HCT116 (cell line): ENCODE measurements at regions not wholly inside any gene's neighbourhood (a gene's known extent, or its start where the extent isn't known, plus 50 kb on each side); places are given as distances from the start of the nearest gene placed in this dataset.

Experiments
- ATAC-seq: fragments of 200-7000 bp; cut with Tn5 transposase; 2 replicates; pipeline ENCODE4 v1.9.1; 2020; ENCODE audit warnings: mild to moderate bottlenecking, moderate library complexity
- BruUV-seq: library from RNA; stranded (reverse); fragments of 400-500 nt; replicated peaks from 2 replicates; lab custom pipeline; 2021; lab: Mats Ljungman, UMichigan
- CTCF ChIA-PET: fragments of 300-600 bp; sonication (Branson Sonifier 250); formaldehyde crosslinking; loops from one replicate; lab custom pipeline; 2021; ENCODE audit warnings: antibody characterized with exemption; lab: Charles Lee
- POLR2A ChIA-PET: fragments of 300-600, 350-600 bp; sonication (Branson Sonifier 250); formaldehyde crosslinking; loops from one replicate; lab custom pipeline; 2021; ENCODE audit warnings: antibody characterized with exemption; lab: Charles Lee
- RAD21 ChIA-PET, 2 experiments: fragments of 300-600 bp; sonication (Branson Sonifier 250); formaldehyde crosslinking; loops; one replicate each; lab custom pipeline; 2023; ENCODE audit warnings: low total read pairs in 2 of 2; ENCODE audit not compliant: uncharacterized antibody in 2 of 2, unreplicated experiment in 2 of 2, low non-redundant PET in 1 of 2; lab: Charles Lee
- DNase-seq: peaks from one replicate; pipeline ENCODE4 v3.0.0-alpha.2; 2010; ENCODE audit warnings: low read depth, low spot score
- H2AFZ ChIP-seq: fragments of 200-600 bp; shearing (Covaris generic), sonication (generic); 2 replicates; pipeline ENCODE4 v1.6.1; 2017; ENCODE audit warnings: low read depth, mixed run types, mixed read lengths, antibody characterized with exemption, low read length; ENCODE audit not compliant: poor library complexity, severe bottlenecking
- H3K27ac ChIP-seq: 2 replicates; pipeline ENCODE4 v1.5.1; 2012; ENCODE audit warnings: low read depth, low read length
- H3K27me3 ChIP-seq: fragments of 200-600 bp; sonication (generic); 2 replicates; pipeline ENCODE4 v1.6.1; 2016; ENCODE audit warnings: mixed run types, low read length, mixed read lengths; ENCODE audit not compliant: insufficient read depth
- H3K36me3 ChIP-seq, 2 experiments: fragments of 200-500 bp in 1 of 2; fragments of 200-600 bp in 1 of 2; sonication (Bioruptor generic) in 1 of 2; sonication (generic) in 1 of 2; 2 replicates each; pipeline versions ENCODE4 v1.5.1 to v1.6.1; 2014 to 2016; ENCODE audit warnings: low read length in 2 of 2, inconsistent platforms in 1 of 2, mixed read lengths in 1 of 2, mixed run types in 1 of 2; ENCODE audit not compliant: insufficient read depth in 2 of 2, control insufficient read depth in 1 of 2
- H3K4me1 ChIP-seq, 2 experiments: fragments of 200-600 bp in 1 of 2; sonication (generic) in 1 of 2; 2 replicates each; pipeline versions ENCODE4 v1.5.1 to v1.6.1; 2012 to 2017; ENCODE audit warnings: low read length in 2 of 2, inconsistent platforms in 1 of 2, mild to moderate bottlenecking in 1 of 2, mixed read lengths in 1 of 2, mixed run types in 1 of 2, moderate library complexity in 1 of 2; ENCODE audit not compliant: insufficient read depth in 2 of 2, control insufficient read depth in 1 of 2
- H3K4me2 ChIP-seq: fragments of 200-600 bp; sonication (generic); 2 replicates; pipeline ENCODE4 v1.6.1; 2017; ENCODE audit warnings: mixed run types, low read length, mixed read lengths
- H3K4me3 ChIP-seq, 2 experiments: fragments of 200-600 bp in 1 of 2; sonication (generic) in 1 of 2; replicated peaks in 1 of 2; 2 replicates each; pipeline ENCODE4 v1.5.1; 2011 to 2016; ENCODE audit warnings: low read length in 2 of 2, control low read depth in 1 of 2, low read depth in 1 of 2, mild to moderate bottlenecking in 1 of 2, mixed read lengths in 1 of 2, mixed run types in 1 of 2
- H3K79me2 ChIP-seq: fragments of 200-600 bp; sonication (generic); 2 replicates; pipeline ENCODE4 v1.6.1; 2017; ENCODE audit warnings: mild to moderate bottlenecking, mixed run types, low read length, moderate library complexity, mixed read lengths; ENCODE audit not compliant: insufficient read depth
- H3K9ac ChIP-seq: fragments of 200-600 bp; sonication (generic); 2 replicates; pipeline ENCODE4 v1.6.1; 2016; ENCODE audit warnings: low read length, mixed read lengths
- H3K9me2 ChIP-seq: fragments of 200-600 bp; sonication (generic), shearing (Covaris generic); 2 replicates; pipeline ENCODE4 v1.6.1; 2017; ENCODE audit warnings: mixed run types, mild to moderate bottlenecking, moderate library complexity; ENCODE audit not compliant: insufficient read depth
- H3K9me3 ChIP-seq, 2 experiments: fragments of 200-500 bp in 1 of 2; fragments of 200-600 bp in 1 of 2; sonication (Bioruptor generic) in 1 of 2; sonication (generic) in 1 of 2; 2 replicates each; pipeline ENCODE4 v1.6.1; 2014 to 2017; ENCODE audit warnings: low read length in 2 of 2, mixed read lengths in 2 of 2, inconsistent platforms in 1 of 2, low read depth in 1 of 2, mild to moderate bottlenecking in 1 of 2, mixed run types in 1 of 2, moderate library complexity in 1 of 2; ENCODE audit not compliant: control insufficient read depth in 1 of 2, insufficient read depth in 1 of 2
- H4K20me1 ChIP-seq: fragments of 200-600 bp; sonication (generic), shearing (Covaris generic); 2 replicates; pipeline ENCODE4 v1.6.1; 2017; ENCODE audit warnings: mixed run types, mild to moderate bottlenecking, moderate library complexity; ENCODE audit not compliant: insufficient read depth
- ELF1 ChIP-seq: IDR thresholded peaks from 2 replicates; pipeline ENCODE4 v1.6.1; 2012; ENCODE audit warnings: low read depth, borderline replicate concordance
- FOSL1 ChIP-seq: IDR thresholded peaks from 2 replicates; pipeline ENCODE4 v1.6.1; 2012; ENCODE audit warnings: low read depth
- RAD21 ChIP-seq: IDR thresholded peaks from 2 replicates; pipeline ENCODE4 v1.6.1; 2012; ENCODE audit warnings: low read depth, mild to moderate bottlenecking
- SRF ChIP-seq: IDR thresholded peaks from 2 replicates; pipeline ENCODE4 v1.6.1; 2012; ENCODE audit warnings: low read depth
- TCF7L2 ChIP-seq: IDR thresholded peaks from 2 replicates; pipeline ENCODE4 v1.7.0; 2011; ENCODE audit warnings: borderline replicate concordance, inconsistent platforms; ENCODE audit not compliant: insufficient read depth, insufficient read length; ENCODE audit errors: extremely low read depth
- ZNF274 ChIP-seq: fragments of 200-500 bp; sonication (Bioruptor generic); IDR thresholded peaks from 2 replicates; pipeline ENCODE4 v1.6.1; 2014; ENCODE audit warnings: mild to moderate bottlenecking, low read depth, low read length, inconsistent platforms
- intact Hi-C: fragments of 100-400 bp; cut with micrococcal nuclease; formaldehyde crosslinking; loops from 2 replicates; pipeline ENCODE4 v1.10.0; 2022
- TF ChIP-seq, protein P1 (sequence below): IDR thresholded peaks from 2 replicates; pipeline ENCODE4 v1.6.1; 2012; ENCODE audit warnings: low read depth

DNA sequence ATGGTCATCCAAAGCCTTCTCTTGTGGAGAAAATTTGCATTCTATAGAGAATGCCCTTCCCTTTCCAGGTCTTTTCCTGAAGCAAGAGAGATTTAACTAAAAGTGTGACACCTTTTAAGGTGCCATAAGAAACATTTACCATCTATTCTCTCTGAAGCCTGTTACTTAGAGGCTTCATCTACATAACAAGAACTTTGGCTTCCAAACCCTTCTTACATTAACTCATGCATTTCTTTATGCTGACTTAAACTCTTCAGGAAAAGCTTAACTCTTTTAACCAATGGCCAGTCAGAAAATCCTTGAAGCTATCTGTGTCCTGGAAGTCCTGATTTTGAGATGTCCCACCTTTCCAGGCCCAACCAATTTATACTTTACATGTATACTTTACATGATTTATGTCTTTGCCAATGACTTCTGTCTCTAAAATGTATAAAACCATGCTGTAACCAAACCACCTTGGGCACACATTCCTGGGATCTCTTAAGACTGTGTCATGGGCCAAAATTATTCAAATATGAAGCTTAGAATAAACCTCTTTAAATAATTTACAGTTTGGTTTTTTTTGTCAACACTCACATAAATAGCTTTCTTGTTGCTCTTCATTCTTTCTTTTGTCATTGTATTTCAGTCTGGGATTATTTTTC lies 472.6 kb upstream of the NECTIN3 start:
- DNase-seq (no peak), ATAC-seq (no peak)
- Histone ChIP-seq H3K27ac (no peak overlapping the region), H3K79me2 (no peaks in the 10 kb centered on the region), H3K27me3 (no peaks in the 10 kb centered on the region), H4K20me1 (no peaks in the 10 kb centered on the region), H3K9me2 (no peaks in the 10 kb centered on the region), H3K4me1 (no peaks in the 10 kb centered on the region), H3K9me3 (no peaks in the 10 kb centered on the region), H3K4me2 (no peak overlapping the region), H3K36me3 (no peaks in the 10 kb centered on the region), H3K9ac (no peak overlapping the region), H3K4me3 (no peak overlapping the region), H2AFZ (no peak overlapping the region)
- ChIA-PET POLR2A (no interaction called here), RAD21 (no interaction called here), CTCF (no interaction called here)
- TF ChIP-seq, protein P1, sequence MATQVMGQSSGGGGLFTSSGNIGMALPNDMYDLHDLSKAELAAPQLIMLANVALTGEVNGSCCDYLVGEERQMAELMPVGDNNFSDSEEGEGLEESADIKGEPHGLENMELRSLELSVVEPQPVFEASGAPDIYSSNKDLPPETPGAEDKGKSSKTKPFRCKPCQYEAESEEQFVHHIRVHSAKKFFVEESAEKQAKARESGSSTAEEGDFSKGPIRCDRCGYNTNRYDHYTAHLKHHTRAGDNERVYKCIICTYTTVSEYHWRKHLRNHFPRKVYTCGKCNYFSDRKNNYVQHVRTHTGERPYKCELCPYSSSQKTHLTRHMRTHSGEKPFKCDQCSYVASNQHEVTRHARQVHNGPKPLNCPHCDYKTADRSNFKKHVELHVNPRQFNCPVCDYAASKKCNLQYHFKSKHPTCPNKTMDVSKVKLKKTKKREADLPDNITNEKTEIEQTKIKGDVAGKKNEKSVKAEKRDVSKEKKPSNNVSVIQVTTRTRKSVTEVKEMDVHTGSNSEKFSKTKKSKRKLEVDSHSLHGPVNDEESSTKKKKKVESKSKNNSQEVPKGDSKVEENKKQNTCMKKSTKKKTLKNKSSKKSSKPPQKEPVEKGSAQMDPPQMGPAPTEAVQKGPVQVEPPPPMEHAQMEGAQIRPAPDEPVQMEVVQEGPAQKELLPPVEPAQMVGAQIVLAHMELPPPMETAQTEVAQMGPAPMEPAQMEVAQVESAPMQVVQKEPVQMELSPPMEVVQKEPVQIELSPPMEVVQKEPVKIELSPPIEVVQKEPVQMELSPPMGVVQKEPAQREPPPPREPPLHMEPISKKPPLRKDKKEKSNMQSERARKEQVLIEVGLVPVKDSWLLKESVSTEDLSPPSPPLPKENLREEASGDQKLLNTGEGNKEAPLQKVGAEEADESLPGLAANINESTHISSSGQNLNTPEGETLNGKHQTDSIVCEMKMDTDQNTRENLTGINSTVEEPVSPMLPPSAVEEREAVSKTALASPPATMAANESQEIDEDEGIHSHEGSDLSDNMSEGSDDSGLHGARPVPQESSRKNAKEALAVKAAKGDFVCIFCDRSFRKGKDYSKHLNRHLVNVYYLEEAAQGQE, result no peak
- TF ChIP-seq ELF1, result no peak
- TF ChIP-seq RAD21, result no peak
- no peak for TF ChIP-seq SRF
- TF ChIP-seq ZNF274, result no peak
- no peak for TF ChIP-seq FOSL1
- TF ChIP-seq TCF7L2, result no peak
- intact Hi-C loops, result no loop called here
- BruUV-seq, result no TSS peak
